IMR-90 (cell line): ENCODE measurements at regions not wholly inside any gene's neighbourhood (a gene's known extent, or its start where the extent isn't known, plus 50 kb on each side); places are given as distances from the start of the nearest gene placed in this dataset.
A peak's percentile ranks its signal among the peaks of the same experiment; 100 is the strongest.

Source experiments
- ATAC-seq: fragments of 200-7000 bp; cut with Tn5 transposase; 2 replicates; pipeline ENCODE4 v1.9.1; 2020; ENCODE audit warnings: low read depth, mild to moderate bottlenecking, moderate library complexity
- BruUV-seq: library from RNA; stranded (reverse); fragments of 400-500 nt; replicated peaks from 2 replicates; lab custom pipeline; 2021; lab: Mats Ljungman, UMichigan
- CTCF ChIA-PET: fragments of 300-600 bp; formaldehyde crosslinking; extraction: SDS; loops from one replicate; lab custom pipeline; 2021; ENCODE audit warnings: antibody characterized with exemption; lab: Yijun Ruan, JAX
- POLR2A ChIA-PET: fragments of 300-600 bp; sonication (Branson Sonifier 250); formaldehyde crosslinking; loops from one replicate; lab custom pipeline; 2022; ENCODE audit warnings: antibody characterized with exemption; ENCODE audit not compliant: unreplicated experiment; lab: Charles Lee
- DNase-seq: peaks from one replicate; pipeline ENCODE4 v3.0.0; 2013
- H2AFZ ChIP-seq: replicated peaks from 2 replicates; pipeline ENCODE3; 2013; ENCODE audit warnings: low read length, mild to moderate bottlenecking; ENCODE audit not compliant: poor library complexity
- H2AK5ac ChIP-seq: 2 replicates; pipeline ENCODE4 v1.6.1; 2013; ENCODE audit warnings: low read depth, low read length, inconsistent platforms
- H2AK9ac ChIP-seq: replicated peaks from 2 replicates; pipeline ENCODE3; 2013; ENCODE audit warnings: mild to moderate bottlenecking, low read depth, low read length, moderate library complexity; ENCODE audit not compliant: poor library complexity
- H2BK120ac ChIP-seq: 2 replicates; pipeline ENCODE4 v1.6.1; 2013; ENCODE audit warnings: low read depth, low read length, inconsistent platforms
- H2BK15ac ChIP-seq: 3 replicates; pipeline ENCODE4 v1.6.1; 2013; ENCODE audit warnings: low read depth, low read length, inconsistent platforms
- H2BK20ac ChIP-seq: 2 replicates; pipeline ENCODE4 v1.6.1; 2013; ENCODE audit warnings: low read depth, mild to moderate bottlenecking, inconsistent platforms, low read length, moderate library complexity
- H2BK5ac ChIP-seq: 2 replicates; pipeline ENCODE4 v1.6.1; 2013; ENCODE audit warnings: mild to moderate bottlenecking, low read depth, low read length, inconsistent platforms; ENCODE audit not compliant: poor library complexity, severe bottlenecking
- H3K14ac ChIP-seq: replicated peaks from 2 replicates; pipeline ENCODE4 v1.6.1; 2013; ENCODE audit warnings: low read depth, low read length, inconsistent platforms
- H3K18ac ChIP-seq: 2 replicates; pipeline ENCODE4 v1.6.1; 2013; ENCODE audit warnings: low read depth, low read length, control low read depth
- H3K23ac ChIP-seq: 2 replicates; pipeline ENCODE4 v1.6.1; 2013; ENCODE audit warnings: low read depth, low read length, inconsistent platforms
- H3K27ac ChIP-seq: 2 replicates; pipeline ENCODE4 v1.5.1; 2013; ENCODE audit warnings: mild to moderate bottlenecking, control low read depth, low read length; ENCODE audit not compliant: insufficient read depth
- H3K27me3 ChIP-seq: 2 replicates; pipeline ENCODE4 v1.6.1; 2013; ENCODE audit warnings: low read length; ENCODE audit not compliant: control insufficient read depth, insufficient read depth
- H3K36me3 ChIP-seq: 2 replicates; pipeline ENCODE4 v1.6.1; 2013; ENCODE audit warnings: low read length, mixed read lengths; ENCODE audit not compliant: control insufficient read depth, insufficient read depth
- H3K4ac ChIP-seq: 2 replicates; pipeline ENCODE4 v1.6.1; 2013; ENCODE audit warnings: low read depth, low read length, inconsistent platforms
- H3K4me1 ChIP-seq: 2 replicates; pipeline ENCODE4 v1.6.1; 2013; ENCODE audit warnings: low read length, mixed read lengths; ENCODE audit not compliant: control insufficient read depth, insufficient read depth
- H3K4me2 ChIP-seq: 2 replicates; pipeline ENCODE4 v1.6.1; 2013; ENCODE audit warnings: low read depth, mild to moderate bottlenecking, control low read depth, low read length, moderate library complexity
- H3K4me3 ChIP-seq: 2 replicates; pipeline ENCODE4 v1.5.1; 2013; ENCODE audit warnings: low read depth, mild to moderate bottlenecking, control low read depth, low read length, moderate library complexity; ENCODE audit not compliant: insufficient read depth
- H3K56ac ChIP-seq: 2 replicates; pipeline ENCODE4 v1.6.1; 2013; ENCODE audit warnings: low read length, inconsistent platforms; ENCODE audit not compliant: insufficient read depth; ENCODE audit errors: extremely low read depth
- H3K79me1 ChIP-seq, 2 experiments: 2 replicates each; pipeline ENCODE4 v1.6.1; 2013; ENCODE audit warnings: low read length in 2 of 2, inconsistent platforms in 1 of 2, low read depth in 1 of 2
- H3K9ac ChIP-seq: 2 replicates; pipeline ENCODE4 v1.6.1; 2013; ENCODE audit warnings: low read depth, low read length, control low read depth
- H3K9me1 ChIP-seq: 2 replicates; pipeline ENCODE4 v1.6.1; 2013; ENCODE audit warnings: low read length, inconsistent platforms; ENCODE audit not compliant: insufficient read depth
- H3K9me3 ChIP-seq: 2 replicates; pipeline ENCODE4 v1.6.1; 2013; ENCODE audit warnings: low read length; ENCODE audit not compliant: control insufficient read depth, insufficient read depth
- H4K20me1 ChIP-seq: 2 replicates; pipeline ENCODE4 v1.6.1; 2013; ENCODE audit warnings: low read length, inconsistent platforms; ENCODE audit not compliant: insufficient read depth
- H4K5ac ChIP-seq: 2 replicates; pipeline ENCODE4 v1.6.1; 2013; ENCODE audit warnings: mild to moderate bottlenecking, low read depth, low read length, control low read depth
- H4K8ac ChIP-seq, 2 experiments: 2 replicates each; pipeline ENCODE4 v1.6.1; 2013; ENCODE audit warnings: low read depth in 2 of 2, low read length in 2 of 2, control low read depth in 1 of 2, inconsistent platforms in 1 of 2
- H4K91ac ChIP-seq: 2 replicates; pipeline ENCODE4 v1.6.1; 2013; ENCODE audit warnings: low read depth, low read length, inconsistent platforms; ENCODE audit not compliant: insufficient read depth
- BHLHE40 ChIP-seq: fragments of 150-350 bp; IDR thresholded peaks from 2 replicates; pipeline ENCODE4 v1.6.1; 2016; ENCODE audit warnings: mild to moderate bottlenecking, low read depth, low read length
- CEBPB ChIP-seq: IDR thresholded peaks from 2 replicates; pipeline ENCODE4 v1.6.1; 2012; ENCODE audit warnings: low read depth, low read length, improper control_type of control experiment
- CHD1 ChIP-seq: IDR thresholded peaks from 2 replicates; pipeline ENCODE4 v1.6.1; 2012; ENCODE audit warnings: low read depth, low read length, improper control_type of control experiment
- CTCF ChIP-seq: conservative IDR thresholded peaks from 2 replicates; pipeline ENCODE4 v1.5.1; 2012; ENCODE audit warnings: mild to moderate bottlenecking, low read depth, low read length, improper control_type of control experiment
- FOS ChIP-seq: fragments of 150-350 bp; IDR thresholded peaks from 2 replicates; pipeline ENCODE4 v1.6.1; 2016; ENCODE audit warnings: low read depth, low read length
- MAFK ChIP-seq: IDR thresholded peaks from 2 replicates; pipeline ENCODE4 v1.6.1; 2012; ENCODE audit warnings: low read depth, low read length, improper control_type of control experiment
- MAZ ChIP-seq: IDR thresholded peaks from 2 replicates; pipeline ENCODE4 v1.6.1; 2012; ENCODE audit warnings: low read depth, mild to moderate bottlenecking, low read length, improper control_type of control experiment, moderate library complexity, borderline replicate concordance
- MXI1 ChIP-seq: IDR thresholded peaks from 2 replicates; pipeline ENCODE4 v1.6.1; 2012; ENCODE audit warnings: low read depth, mild to moderate bottlenecking, low read length, moderate library complexity, borderline replicate concordance
- NFE2L2 ChIP-seq: fragments of 150-350 bp; IDR thresholded peaks from 2 replicates; pipeline ENCODE4 v1.6.1; 2016; ENCODE audit warnings: low read depth, mild to moderate bottlenecking, low read length
- POLR2A ChIP-seq: IDR thresholded peaks from 2 replicates; pipeline ENCODE4 v1.6.1; 2012; ENCODE audit warnings: mild to moderate bottlenecking, low read depth, low read length
- RAD21 ChIP-seq: IDR thresholded peaks from 2 replicates; pipeline ENCODE4 v1.6.1; 2012; ENCODE audit warnings: low read length, improper control_type of control experiment
- RCOR1 ChIP-seq: IDR thresholded peaks from 2 replicates; pipeline ENCODE4 v1.6.1; 2012; ENCODE audit warnings: mild to moderate bottlenecking, low read length, improper control_type of control experiment; ENCODE audit not compliant: insufficient replicate concordance
- RFX5 ChIP-seq: IDR thresholded peaks from 2 replicates; pipeline ENCODE4 v1.8.0; 2012; ENCODE audit warnings: low read depth, mild to moderate bottlenecking, low read length, moderate library complexity
- SMC3 ChIP-seq: fragments of 150-350 bp; IDR thresholded peaks from 2 replicates; pipeline ENCODE4 v1.6.1; 2016; ENCODE audit warnings: low read depth, mild to moderate bottlenecking, antibody characterized with exemption, low read length, moderate library complexity
- WGBS, 2 experiments: methylation state at CpG; one replicate each; pipeline versions ENCODE4 v1.1.5 to v1.1.7; 2013; ENCODE audit warnings: missing lambda C conversion rate in 2 of 2; ENCODE audit not compliant: insufficient read length in 1 of 2; ENCODE audit errors: extremely low coverage in 2 of 2; 5-methylcytosine and 5-hydroxymethylcytosine counted together
- dilution Hi-C: fragments of 300-500 bp; cut with HindIII; formaldehyde crosslinking; loops from one replicate; pipeline ENCODE4 v1.14.3; 2018; ENCODE audit warnings: low sequenced_read_pairs; ENCODE audit not compliant: unreplicated experiment
- in situ Hi-C: fragments of 300-500 bp; cut with MboI; formaldehyde crosslinking; loops from 3 replicates; pipeline ENCODE4 v1.14.3; 2019; ENCODE audit warnings: low sequenced_read_pairs, inconsistent platforms, mixed read lengths
- intact Hi-C: fragments of 100-400 bp; cut with micrococcal nuclease; formaldehyde crosslinking; loops from 2 replicates; pipeline ENCODE4 v1.10.0; 2022
- TF ChIP-seq, protein P1 (sequence below): fragments of 150-350 bp; IDR thresholded peaks from 2 replicates; pipeline ENCODE4 v1.6.1; 2016; ENCODE audit warnings: low read depth, mild to moderate bottlenecking, low read length, moderate library complexity, borderline replicate concordance
- TF ChIP-seq, protein P2 (sequence below): fragments of 150-350 bp; IDR thresholded peaks from 2 replicates; pipeline ENCODE4 v1.6.1; 2017; ENCODE audit warnings: mild to moderate bottlenecking, antibody characterized with exemption, low read length, low read depth

GRCh38 chr6:135693811-135694370 is 157.6 kb upstream of the PDE7B start:
- Histone ChIP-seq H3K23ac (no peak overlapping the region), H3K9me3 (no peaks in the 10 kb centered on the region), H4K20me1 (no peaks in the 10 kb centered on the region), H2AK5ac (no peak overlapping the region), H2BK15ac (no peak overlapping the region), H3K4me3 (no peak overlapping the region), H3K4ac (no peak overlapping the region), H2AFZ (no peak overlapping the region), H3K27ac (no peak overlapping the region), H4K91ac (no peak overlapping the region), H3K4me1 (no peaks in the 10 kb centered on the region; the same call in 1 of the 2 replicates), H4K8ac (no peak overlapping the region), H3K79me1 (no peaks in the 10 kb centered on the region), H2BK120ac (no peak overlapping the region), H3K4me2 (no peak overlapping the region), H3K36me3 (no peaks in the 10 kb centered on the region), H3K9ac (no peak overlapping the region), H2AK9ac (no peak overlapping the region), H2BK5ac (no peak overlapping the region), H3K14ac (0 out of 2 replicates have a peak overlapping the region, but pooled peaks have one; percentile 60), H4K5ac (no peak overlapping the region), H3K27me3 (no peaks in the 10 kb centered on the region), H2BK20ac (no peak overlapping the region), H3K18ac (no peak overlapping the region), H3K56ac (no peak overlapping the region), H3K9me1 (0 out of 2 replicates have a peak, but pooled peaks cover 2% of the 10 kb centered on the region)
- in situ Hi-C loops (no loop called here), intact Hi-C loops (no loop called here), dilution Hi-C loops (no loop called here)
- no CpG with 5 or more reads among the region's 7 CpGs for WGBS, 2 experiments
- no peak for TF ChIP-seq CEBPB
- no peak for TF ChIP-seq MAZ
- no peak for TF ChIP-seq POLR2A
- no peak for TF ChIP-seq RFX5
- no peak for TF ChIP-seq MAFK
- no peak for TF ChIP-seq RAD21
- no peak for TF ChIP-seq NFE2L2
- TF ChIP-seq RCOR1 = no peak
- no peak for TF ChIP-seq CHD1
- TF ChIP-seq, protein P1, sequence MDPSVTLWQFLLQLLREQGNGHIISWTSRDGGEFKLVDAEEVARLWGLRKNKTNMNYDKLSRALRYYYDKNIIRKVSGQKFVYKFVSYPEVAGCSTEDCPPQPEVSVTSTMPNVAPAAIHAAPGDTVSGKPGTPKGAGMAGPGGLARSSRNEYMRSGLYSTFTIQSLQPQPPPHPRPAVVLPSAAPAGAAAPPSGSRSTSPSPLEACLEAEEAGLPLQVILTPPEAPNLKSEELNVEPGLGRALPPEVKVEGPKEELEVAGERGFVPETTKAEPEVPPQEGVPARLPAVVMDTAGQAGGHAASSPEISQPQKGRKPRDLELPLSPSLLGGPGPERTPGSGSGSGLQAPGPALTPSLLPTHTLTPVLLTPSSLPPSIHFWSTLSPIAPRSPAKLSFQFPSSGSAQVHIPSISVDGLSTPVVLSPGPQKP = no peak
- TF ChIP-seq, protein P2, sequence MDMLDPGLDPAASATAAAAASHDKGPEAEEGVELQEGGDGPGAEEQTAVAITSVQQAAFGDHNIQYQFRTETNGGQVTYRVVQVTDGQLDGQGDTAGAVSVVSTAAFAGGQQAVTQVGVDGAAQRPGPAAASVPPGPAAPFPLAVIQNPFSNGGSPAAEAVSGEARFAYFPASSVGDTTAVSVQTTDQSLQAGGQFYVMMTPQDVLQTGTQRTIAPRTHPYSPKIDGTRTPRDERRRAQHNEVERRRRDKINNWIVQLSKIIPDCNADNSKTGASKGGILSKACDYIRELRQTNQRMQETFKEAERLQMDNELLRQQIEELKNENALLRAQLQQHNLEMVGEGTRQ = no peak
- no peak for TF ChIP-seq FOS
- no peak for TF ChIP-seq CTCF
- TF ChIP-seq BHLHE40 = no peak
- no peak for TF ChIP-seq SMC3
- no peak for TF ChIP-seq MXI1
- ChIA-PET CTCF (no interaction called here), POLR2A (interaction anchor here (0.6 kb wide), 1 partner anchor 44 kb away, joined by 9 read pairs; no protein-coding TSS in a partner anchor)
- no TSS peak for BruUV-seq
- DNase-seq (no peak), ATAC-seq (no peak; the same call in 1 of the 2 replicates)
